Liver (tissue), 8 donors: ENCODE measurements at regions not wholly inside any gene's neighbourhood (a gene's known extent, or its start where the extent isn't known, plus 50 kb on each side); places are given as distances from the start of the nearest gene placed in this dataset.

Experiments
- DNase-seq: peaks from one replicate; pipeline ENCODE4 v3.0.0-alpha.2; 2017; ENCODE audit warnings: low spot score
- H3K27ac ChIP-seq, 2 donors: one replicate each; pipeline ENCODE4 v1.7.0; 2013; ENCODE audit warnings: inconsistent platforms in 2 of 2, low read length in 2 of 2, control low read depth in 1 of 2, low read depth in 1 of 2, mild to moderate bottlenecking in 1 of 2
- H3K27me3 ChIP-seq, 4 donors: one replicate each; pipeline versions ENCODE4 v1.6.1 to v1.7.0; 2013; ENCODE audit warnings: low read length in 3 of 4, inconsistent platforms in 1 of 4, mild to moderate bottlenecking in 1 of 4, moderate library complexity in 1 of 4; ENCODE audit not compliant: control insufficient read depth in 4 of 4, insufficient read depth in 4 of 4
- H3K36me3 ChIP-seq, 4 donors: one replicate each; pipeline versions ENCODE4 v1.6.1 to v1.7.0; 2013; ENCODE audit warnings: low read length in 3 of 4, mild to moderate bottlenecking in 3 of 4, low read depth in 1 of 4, moderate library complexity in 1 of 4; ENCODE audit not compliant: control insufficient read depth in 4 of 4, insufficient read depth in 3 of 4
- H3K4me1 ChIP-seq, 4 donors: one replicate each; pipeline versions ENCODE4 v1.6.1 to v1.7.0; 2013; ENCODE audit warnings: low read length in 3 of 4, mild to moderate bottlenecking in 3 of 4, moderate library complexity in 1 of 4; ENCODE audit not compliant: control insufficient read depth in 4 of 4, insufficient read depth in 4 of 4
- H3K4me3 ChIP-seq, 3 donors: one replicate each; pipeline versions ENCODE4 v1.6.1 to v1.7.0; 2013; ENCODE audit warnings: low read length in 3 of 3, control low read depth in 1 of 3, low read depth in 1 of 3, mild to moderate bottlenecking in 1 of 3
- H3K9ac ChIP-seq, 2 donors: one replicate each; pipeline ENCODE4 v1.7.0; 2013; ENCODE audit warnings: low read length in 2 of 2, mild to moderate bottlenecking in 2 of 2, moderate library complexity in 2 of 2, control low read depth in 1 of 2, low read depth in 1 of 2
- H3K9me3 ChIP-seq, 4 donors: one replicate each; pipeline versions ENCODE4 v1.6.1 to v1.7.0; 2013; ENCODE audit warnings: low read length in 3 of 4; ENCODE audit not compliant: control insufficient read depth in 4 of 4
- ATF3 ChIP-seq: IDR thresholded peaks from 2 replicates; pipeline ENCODE4 v1.6.1; 2016; ENCODE audit warnings: antibody characterized with exemption
- EGR1 ChIP-seq, 2 donors: IDR thresholded peaks; 2 replicates each; pipeline ENCODE4 v1.6.1; 2016 to 2018; ENCODE audit warnings: antibody characterized with exemption in 2 of 2, low read depth in 2 of 2
- FOXA1 ChIP-seq: IDR thresholded peaks from 2 replicates; pipeline ENCODE4 v1.6.1; 2016; ENCODE audit warnings: antibody characterized with exemption
- FOXA2 ChIP-seq: IDR thresholded peaks from 2 replicates; pipeline ENCODE4 v1.6.1; 2016; ENCODE audit warnings: antibody characterized with exemption
- GABPA ChIP-seq, 2 donors: IDR thresholded peaks in 1 of 2; conservative IDR thresholded peaks in 1 of 2; 2 replicates each; pipeline ENCODE4 v1.6.1; 2016; ENCODE audit warnings: antibody characterized with exemption in 2 of 2, mild to moderate bottlenecking in 1 of 2, moderate library complexity in 1 of 2
- HNF4A ChIP-seq, 2 donors: conservative IDR thresholded peaks; 2 replicates each; pipeline ENCODE4 v1.6.1; 2016; ENCODE audit warnings: antibody characterized with exemption in 2 of 2, mild to moderate bottlenecking in 2 of 2
- JUND ChIP-seq, 2 donors: IDR thresholded peaks; 2 replicates each; pipeline ENCODE4 v1.6.1; 2016; ENCODE audit warnings: antibody characterized with exemption in 2 of 2
- MAX ChIP-seq: IDR thresholded peaks from 2 replicates; pipeline ENCODE4 v1.6.1; 2016; ENCODE audit warnings: antibody characterized with exemption
- NR2F2 ChIP-seq: IDR thresholded peaks from 2 replicates; pipeline ENCODE4 v1.6.1; 2016; ENCODE audit warnings: antibody characterized with exemption
- RAD21 ChIP-seq, 2 donors: IDR thresholded peaks; 2 replicates each; pipeline ENCODE4 v1.6.1; 2016; ENCODE audit warnings: antibody characterized with exemption in 2 of 2, mild to moderate bottlenecking in 2 of 2
- REST ChIP-seq: IDR thresholded peaks from 2 replicates; pipeline ENCODE4 v1.6.1; 2016; ENCODE audit warnings: antibody characterized with exemption, mild to moderate bottlenecking
- RXRA ChIP-seq, 2 donors: IDR thresholded peaks; 2 replicates each; pipeline ENCODE4 v1.6.1; 2017 to 2018; ENCODE audit warnings: antibody characterized with exemption in 2 of 2, mild to moderate bottlenecking in 1 of 2
- SP1 ChIP-seq: IDR thresholded peaks from 2 replicates; pipeline ENCODE4 v1.6.1; 2018; ENCODE audit warnings: antibody characterized with exemption, mild to moderate bottlenecking
- YY1 ChIP-seq: IDR thresholded peaks from 2 replicates; pipeline ENCODE4 v1.6.1; 2016; ENCODE audit warnings: antibody characterized with exemption, mild to moderate bottlenecking
- ZBTB33 ChIP-seq: IDR thresholded peaks from 2 replicates; pipeline ENCODE4 v1.6.1; 2016; ENCODE audit warnings: antibody characterized with exemption
- WGBS: extraction: QIAGEN DNeasy Blood & Tissue Kit; methylation state at CpG from one replicate; pipeline ENCODE4 v1.1.7; 2013; 5-methylcytosine and 5-hydroxymethylcytosine counted together
- TF ChIP-seq, protein P1 (sequence below): fragments of 150-350 bp; IDR thresholded peaks from 2 replicates; pipeline ENCODE4 v1.5.1; 2017; ENCODE audit warnings: improper control_type of control experiment, low read depth, low read length; ENCODE audit not compliant: missing input control
- donor health status: healthy.
- donor health status: healthy.
- donor health status: healthy.
- donor health status: healthy.
- donor health status: healthy.

- Histone ChIP-seq H3K36me3 (no peaks in the 10 kb centered on the region), H3K27me3 (no peaks in the 10 kb centered on the region), H3K9ac (no peak overlapping the region), H3K27ac (no peak overlapping the region), H3K4me3 (no peak overlapping the region), H3K4me1 (no peaks in the 10 kb centered on the region), H3K9me3 (no peaks in the 10 kb centered on the region)
- TF ChIP-seq HNF4A (conservative IDR thresholded peaks at IDR 0.05) (peak in 1 of 2 donors; percentile 14), JUND (IDR thresholded peaks at IDR 0.05) (no peak)
- WGBS, result 57% methylated on average over 2 of the region's 2 CpGs
- DNase-seq, result no peak
Observed at GRCh38 chr1:185458670-185459069, 141.6 kb upstream of the IVNS1ABP start.

DNA sequence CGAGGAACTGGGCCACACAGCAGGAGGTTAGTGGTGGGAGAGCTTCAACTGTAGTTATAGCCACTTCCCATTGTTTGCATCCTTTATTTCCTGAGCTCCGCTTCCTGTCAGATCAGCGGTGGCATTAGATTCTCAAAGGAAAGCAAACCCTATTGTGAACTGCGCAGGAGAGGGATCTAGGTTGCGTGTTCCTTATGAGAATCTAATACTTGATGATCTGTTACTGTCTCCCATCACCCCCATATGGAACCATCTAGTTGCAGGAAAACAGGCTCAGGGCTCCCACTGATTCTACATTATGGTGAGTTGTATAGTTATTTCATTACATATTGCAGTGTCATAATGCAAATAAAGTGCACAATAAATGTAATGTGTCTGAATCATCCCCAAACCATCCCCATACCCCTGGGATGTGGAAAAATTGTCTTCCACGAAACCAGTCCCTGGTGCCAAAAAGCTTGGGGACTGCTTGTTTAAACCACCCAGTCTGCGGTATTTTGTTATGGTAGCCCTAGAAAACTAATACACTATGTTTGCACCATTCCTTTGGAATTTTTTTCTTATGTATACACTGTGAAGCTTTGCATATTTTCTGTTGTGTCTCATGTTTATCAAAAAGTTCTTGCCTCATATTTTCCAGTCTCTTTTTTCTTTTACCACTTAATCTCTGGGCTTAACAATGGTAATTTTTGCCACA, 136.6 kb upstream of the IVNS1ABP start:
- TF ChIP-seq JUND (IDR thresholded peaks at IDR 0.05), result no peak
- TF ChIP-seq MAX, result no peak
- no peak for TF ChIP-seq REST
- TF ChIP-seq SP1, result no peak
- no peak for TF ChIP-seq RXRA (IDR thresholded peaks at IDR 0.05)
- TF ChIP-seq FOXA2, result no peak
- TF ChIP-seq, protein P1, sequence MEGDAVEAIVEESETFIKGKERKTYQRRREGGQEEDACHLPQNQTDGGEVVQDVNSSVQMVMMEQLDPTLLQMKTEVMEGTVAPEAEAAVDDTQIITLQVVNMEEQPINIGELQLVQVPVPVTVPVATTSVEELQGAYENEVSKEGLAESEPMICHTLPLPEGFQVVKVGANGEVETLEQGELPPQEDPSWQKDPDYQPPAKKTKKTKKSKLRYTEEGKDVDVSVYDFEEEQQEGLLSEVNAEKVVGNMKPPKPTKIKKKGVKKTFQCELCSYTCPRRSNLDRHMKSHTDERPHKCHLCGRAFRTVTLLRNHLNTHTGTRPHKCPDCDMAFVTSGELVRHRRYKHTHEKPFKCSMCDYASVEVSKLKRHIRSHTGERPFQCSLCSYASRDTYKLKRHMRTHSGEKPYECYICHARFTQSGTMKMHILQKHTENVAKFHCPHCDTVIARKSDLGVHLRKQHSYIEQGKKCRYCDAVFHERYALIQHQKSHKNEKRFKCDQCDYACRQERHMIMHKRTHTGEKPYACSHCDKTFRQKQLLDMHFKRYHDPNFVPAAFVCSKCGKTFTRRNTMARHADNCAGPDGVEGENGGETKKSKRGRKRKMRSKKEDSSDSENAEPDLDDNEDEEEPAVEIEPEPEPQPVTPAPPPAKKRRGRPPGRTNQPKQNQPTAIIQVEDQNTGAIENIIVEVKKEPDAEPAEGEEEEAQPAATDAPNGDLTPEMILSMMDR, result no peak
- TF ChIP-seq FOXA1, result no peak
- TF ChIP-seq YY1, result no peak
- no peak for TF ChIP-seq NR2F2
- no peak for TF ChIP-seq ATF3
- no peaks in the 10 kb centered on the region for H3K27me3 ChIP-seq
- no peaks in the 10 kb centered on the region for H3K4me1 ChIP-seq
- no peak for DNase-seq
- no peak overlapping the region for H3K27ac ChIP-seq
- no peak overlapping the region for H3K9ac ChIP-seq
- no peaks in the 10 kb centered on the region for H3K9me3 ChIP-seq
- H3K4me3 ChIP-seq, result no peak overlapping the region
- 92% methylated on average over 7 of the region's 7 CpGs for WGBS
- no peaks in the 10 kb centered on the region for H3K36me3 ChIP-seq

- WGBS, result 91% methylated on average over 5 of the region's 5 CpGs
- Histone ChIP-seq H3K4me1 (no peaks in the 10 kb centered on the region), H3K27me3 (no peaks in the 10 kb centered on the region), H3K27ac (no peak overlapping the region), H3K36me3 (no peaks in the 10 kb centered on the region), H3K9me3 (no peaks in the 10 kb centered on the region), H3K9ac (no peak overlapping the region), H3K4me3 (no peak overlapping the region)
- DNase-seq, result no peak
- TF ChIP-seq JUND (IDR thresholded peaks at IDR 0.05) (no peak), RAD21 (IDR thresholded peaks at IDR 0.05) (no peak), EGR1 (IDR thresholded peaks at IDR 0.05; ENCODE audit: low read depth in 2 of 2) (no peak), ZBTB33 (no peak), GABPA (IDR thresholded peaks at IDR 0.05 in 1 of 2, conservative IDR thresholded peaks at IDR 0.05 in 1 of 2) (no peak), MAX (no peak), YY1 (no peak)
Observed at GRCh38 chr1:185450917-185451316, 133.9 kb upstream of the IVNS1ABP start.
